Neural progenitor cell (in vitro differentiated cells): ENCODE measurements at regions not wholly inside any gene's neighbourhood (a gene's known extent, or its start where the extent isn't known, plus 50 kb on each side); places are given as distances from the start of the nearest gene placed in this dataset.

Experiments used
- DNase-seq: peaks from one replicate; pipeline ENCODE4 v3.0.0-alpha.2; 2016; ENCODE audit warnings: low spot score
- H2AFZ ChIP-seq: fragments of 200-600 bp; sonication (generic); replicated peaks from 2 replicates; pipeline ENCODE4 v1.6.1; 2016; ENCODE audit warnings: antibody characterized with exemption
- H3F3A ChIP-seq: fragments of 200-600 bp; sonication (generic); 2 replicates; pipeline ENCODE4 v1.6.1; 2016; ENCODE audit warnings: antibody characterized with exemption, low read depth
- H3K27ac ChIP-seq: fragments of 200-600 bp; sonication (generic); 2 replicates; pipeline ENCODE4 v1.5.1; 2016; ENCODE audit warnings: mild to moderate bottlenecking
- H3K27me3 ChIP-seq: fragments of 200-600 bp; sonication (generic); 2 replicates; pipeline ENCODE4 v1.6.1; 2016; ENCODE audit warnings: mild to moderate bottlenecking, moderate library complexity
- H3K36me3 ChIP-seq: fragments of 200-600 bp; sonication (generic); 2 replicates; pipeline ENCODE4 v1.5.1; 2016
- H3K4me1 ChIP-seq: fragments of 200-600 bp; sonication (generic); 2 replicates; pipeline ENCODE4 v1.6.1; 2016; ENCODE audit warnings: mixed run types
- H3K4me2 ChIP-seq: fragments of 200-600 bp; sonication (generic); 2 replicates; pipeline ENCODE4 v1.6.1; 2016
- H3K4me3 ChIP-seq: fragments of 200-600 bp; sonication (generic); 2 replicates; pipeline ENCODE4 v1.5.1; 2016
- H3K79me2 ChIP-seq: fragments of 200-600 bp; sonication (generic); 2 replicates; pipeline ENCODE4 v1.6.1; 2016; ENCODE audit warnings: low read depth
- H3K9ac ChIP-seq: fragments of 200-600 bp; sonication (generic); 2 replicates; pipeline ENCODE4 v1.6.1; 2016
- H3K9me3 ChIP-seq: fragments of 200-600 bp; sonication (generic); 2 replicates; pipeline ENCODE4 v1.5.1; 2016; ENCODE audit warnings: low read depth
- H4K20me1 ChIP-seq: fragments of 200-600 bp; sonication (generic); 2 replicates; pipeline ENCODE4 v1.6.1; 2016; ENCODE audit warnings: low read depth
- H3K27ac Mint-ChIP-seq: 3 replicates; pipeline ENCODE4 v1.8.0; 2021; ENCODE audit warnings: mixed read lengths
- H3K27me3 Mint-ChIP-seq: 2 replicates; pipeline ENCODE4 v1.8.0; 2022; ENCODE audit warnings: low read depth, mild to moderate bottlenecking, inconsistent platforms, moderate library complexity, mixed read lengths; ENCODE audit not compliant: insufficient read depth
- H3K36me3 Mint-ChIP-seq: 3 replicates; pipeline ENCODE4 v1.8.0; 2021; ENCODE audit warnings: mixed read lengths
- H3K4me1 Mint-ChIP-seq: 3 replicates; pipeline ENCODE4 v1.8.0; 2021; ENCODE audit warnings: mixed read lengths
- H3K4me3 Mint-ChIP-seq: 3 replicates; pipeline ENCODE4 v1.8.0; 2021; ENCODE audit warnings: mild to moderate bottlenecking, moderate library complexity, mixed read lengths
- H3K9me3 Mint-ChIP-seq: 3 replicates; pipeline ENCODE4 v1.8.0; 2020; ENCODE audit warnings: mixed read lengths
- EZH2 ChIP-seq: fragments of 200-600 bp; sonication (generic); IDR thresholded peaks from 2 replicates; pipeline ENCODE4 v1.6.1; 2017; ENCODE audit warnings: antibody characterized with exemption, mild to moderate bottlenecking, moderate library complexity
- EZH2phosphoT487 ChIP-seq: fragments of 200-600 bp; sonication (generic); IDR thresholded peaks from 2 replicates; pipeline ENCODE4 v1.6.1; 2017; ENCODE audit warnings: antibody characterized with exemption
- TF ChIP-seq, protein P1 (sequence below): fragments of 200-600 bp; sonication (generic); IDR thresholded peaks from 2 replicates; pipeline ENCODE4 v1.5.1; 2017; ENCODE audit warnings: antibody characterized with exemption, mild to moderate bottlenecking

DNA sequence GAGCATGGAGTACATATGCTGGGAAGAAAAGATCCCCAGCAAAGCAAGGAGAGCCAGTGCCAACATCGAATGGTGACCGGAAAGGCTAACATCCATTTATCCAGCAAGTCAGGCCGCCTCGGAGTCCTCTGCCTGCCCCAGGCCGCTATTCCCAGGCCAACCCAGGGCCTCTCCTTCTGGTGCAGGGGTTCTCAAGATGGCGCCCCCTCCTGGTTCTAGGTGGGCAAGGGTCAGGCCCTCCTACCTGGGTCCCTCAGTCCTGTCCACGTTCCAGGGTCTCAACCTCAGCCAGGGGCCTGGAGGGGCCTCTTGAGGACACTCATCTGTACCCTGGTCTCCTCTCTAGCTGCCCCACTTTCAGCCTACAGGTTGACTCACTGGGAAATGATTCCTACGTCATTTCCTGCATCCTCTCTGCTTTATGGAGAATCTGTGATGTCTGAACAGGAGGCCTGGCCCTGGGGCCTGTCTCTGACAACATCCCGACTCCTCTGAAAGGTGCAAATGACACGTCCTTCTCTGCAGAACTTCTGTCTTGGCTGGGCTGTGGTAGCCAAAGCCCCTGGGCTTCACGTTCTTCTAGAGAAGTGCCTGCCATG, 145.3 kb downstream of the PSMG1 start:
- Histone ChIP-seq H3K4me2 (no peak overlapping the region), H3K9ac (no peak overlapping the region), H3K4me3 (no peak overlapping the region), H4K20me1 (no peaks in the 10 kb centered on the region), H3K4me1 (no peaks in the 10 kb centered on the region), H3K9me3 (no peaks in the 10 kb centered on the region), H3K36me3 (no peaks in the 10 kb centered on the region), H3K79me2 (no peaks in the 10 kb centered on the region), H3F3A (no peaks in the 10 kb centered on the region), H3K27ac (no peak overlapping the region), H3K27me3 (no peaks in the 10 kb centered on the region), H2AFZ (peak overlapping the region; percentile 60)
- Mint-ChIP-seq H3K27ac (no peak overlapping the region), H3K36me3 (no peaks in the 10 kb centered on the region), H3K4me3 (no peak overlapping the region), H3K27me3 (no peaks in the 10 kb centered on the region), H3K4me1 (peaks cover 24% of the 10 kb centered on the region), H3K9me3 (peaks cover 8% of the 10 kb centered on the region)
- TF ChIP-seq, protein P1, sequence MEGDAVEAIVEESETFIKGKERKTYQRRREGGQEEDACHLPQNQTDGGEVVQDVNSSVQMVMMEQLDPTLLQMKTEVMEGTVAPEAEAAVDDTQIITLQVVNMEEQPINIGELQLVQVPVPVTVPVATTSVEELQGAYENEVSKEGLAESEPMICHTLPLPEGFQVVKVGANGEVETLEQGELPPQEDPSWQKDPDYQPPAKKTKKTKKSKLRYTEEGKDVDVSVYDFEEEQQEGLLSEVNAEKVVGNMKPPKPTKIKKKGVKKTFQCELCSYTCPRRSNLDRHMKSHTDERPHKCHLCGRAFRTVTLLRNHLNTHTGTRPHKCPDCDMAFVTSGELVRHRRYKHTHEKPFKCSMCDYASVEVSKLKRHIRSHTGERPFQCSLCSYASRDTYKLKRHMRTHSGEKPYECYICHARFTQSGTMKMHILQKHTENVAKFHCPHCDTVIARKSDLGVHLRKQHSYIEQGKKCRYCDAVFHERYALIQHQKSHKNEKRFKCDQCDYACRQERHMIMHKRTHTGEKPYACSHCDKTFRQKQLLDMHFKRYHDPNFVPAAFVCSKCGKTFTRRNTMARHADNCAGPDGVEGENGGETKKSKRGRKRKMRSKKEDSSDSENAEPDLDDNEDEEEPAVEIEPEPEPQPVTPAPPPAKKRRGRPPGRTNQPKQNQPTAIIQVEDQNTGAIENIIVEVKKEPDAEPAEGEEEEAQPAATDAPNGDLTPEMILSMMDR: peak; percentile 42
- TF ChIP-seq EZH2phosphoT487: no peak
- DNase-seq: peak; percentile 16

DNA sequence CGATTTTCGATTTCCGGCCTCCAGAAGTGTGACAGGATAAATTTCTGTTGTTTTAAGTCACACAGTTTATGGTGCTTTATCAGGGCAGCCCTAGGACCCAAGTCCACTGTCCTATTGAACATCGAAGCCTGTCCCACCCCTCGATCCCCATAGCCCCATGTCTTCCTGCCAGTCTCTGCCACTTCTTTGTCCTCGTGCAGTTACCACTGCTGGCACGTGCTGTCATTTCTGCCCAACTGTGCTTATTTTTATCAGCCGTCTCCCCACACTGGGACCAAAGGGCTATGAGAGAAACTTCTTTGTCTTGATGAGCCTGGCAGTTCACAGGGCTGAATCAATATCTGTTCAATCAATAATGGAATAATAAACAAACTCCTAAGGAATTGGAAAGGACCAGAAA, 146.7 kb downstream of the PSMG1 start:
- H3K27ac Mint-ChIP-seq: peak overlapping the region; percentile 58
- Histone ChIP-seq H3K27ac (no peak overlapping the region), H3K36me3 (no peaks in the 10 kb centered on the region), H3K9me3 (no peaks in the 10 kb centered on the region), H3K4me3 (no peak overlapping the region), H3K4me1 (no peaks in the 10 kb centered on the region), H3K79me2 (no peaks in the 10 kb centered on the region), H4K20me1 (no peaks in the 10 kb centered on the region), H3K4me2 (no peak overlapping the region), H2AFZ (no peak overlapping the region), H3K9ac (no peak overlapping the region), H3F3A (no peaks in the 10 kb centered on the region), H3K27me3 (no peaks in the 10 kb centered on the region)
- TF ChIP-seq EZH2phosphoT487: no peak
- no peak for TF ChIP-seq EZH2
- TF ChIP-seq, protein P1: no peak
- H3K4me1 Mint-ChIP-seq: peaks cover 26% of the 10 kb centered on the region
- H3K27me3 Mint-ChIP-seq: peaks cover 2% of the 10 kb centered on the region
- H3K4me3 Mint-ChIP-seq: no peak overlapping the region
- no peak for DNase-seq
- H3K9me3 Mint-ChIP-seq: peaks cover 3% of the 10 kb centered on the region
- no peaks in the 10 kb centered on the region for H3K36me3 Mint-ChIP-seq

DNA sequence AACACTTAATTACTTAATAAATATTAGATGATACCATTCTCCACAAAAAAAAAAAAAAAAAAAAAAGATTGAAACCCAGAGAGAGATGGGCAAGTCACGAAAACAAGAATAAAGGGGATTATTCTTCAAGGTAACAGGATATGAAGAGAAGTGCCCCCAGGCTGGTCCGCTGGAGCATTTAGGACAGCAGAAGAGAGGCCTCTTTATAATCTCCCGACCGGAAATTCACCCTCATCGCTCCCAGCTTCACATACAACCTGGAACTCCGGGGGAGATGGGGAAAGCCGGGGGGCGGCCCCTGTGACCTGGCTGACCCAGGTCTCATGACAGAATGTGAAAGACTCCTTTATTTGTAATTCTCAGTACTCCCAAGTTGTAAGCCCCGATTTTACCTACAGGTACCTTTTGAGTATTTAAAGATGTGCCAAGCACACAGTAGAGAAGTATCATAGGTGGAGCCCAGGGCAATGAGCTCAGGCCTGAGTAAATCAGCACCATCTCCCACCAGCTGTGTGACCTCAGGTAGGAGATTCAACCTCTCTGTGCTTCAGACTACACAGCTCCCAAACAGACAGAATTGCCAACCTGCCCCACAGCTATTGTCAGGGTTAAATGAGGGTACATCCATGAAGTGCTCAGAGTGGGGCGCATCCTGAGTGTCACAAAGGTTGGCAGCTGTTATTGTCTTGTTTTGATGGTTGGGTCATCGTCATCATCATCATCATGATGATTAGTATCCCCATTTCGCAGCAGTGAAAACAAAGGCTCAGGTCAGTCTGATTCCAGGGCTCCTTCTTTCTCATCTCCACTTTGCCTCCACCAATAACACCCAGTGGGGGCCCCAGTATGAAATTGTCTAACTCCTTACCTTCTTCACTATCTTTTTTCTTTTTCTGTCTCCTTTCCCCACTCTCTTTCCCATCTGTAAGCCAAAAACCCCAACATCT, 148.4 kb downstream of the PSMG1 start:
- H3K4me3 ChIP-seq: no peak overlapping the region
- Mint-ChIP-seq H3K27me3 (peaks cover 2% of the 10 kb centered on the region), H3K27ac (no peak overlapping the region), H3K4me1 (peaks cover 35% of the 10 kb centered on the region), H3K36me3 (no peaks in the 10 kb centered on the region), H3K9me3 (peaks cover 3% of the 10 kb centered on the region), H3K4me3 (peak overlapping the region; percentile 46)
- no peaks in the 10 kb centered on the region for H3K27me3 ChIP-seq
- no peaks in the 10 kb centered on the region for H3K36me3 ChIP-seq
- no peaks in the 10 kb centered on the region for H3K4me1 ChIP-seq
- H3K4me2 ChIP-seq: no peak overlapping the region
- no peak for DNase-seq
- no peak overlapping the region for H3K27ac ChIP-seq
- no peaks in the 10 kb centered on the region for H4K20me1 ChIP-seq
- H3F3A ChIP-seq: no peaks in the 10 kb centered on the region
- H2AFZ ChIP-seq: no peak overlapping the region
- H3K79me2 ChIP-seq: no peaks in the 10 kb centered on the region
- no peak overlapping the region for H3K9ac ChIP-seq
- TF ChIP-seq, protein P1: no peak
- TF ChIP-seq EZH2phosphoT487 (no peak), EZH2 (no peak)
- no peaks in the 10 kb centered on the region for H3K9me3 ChIP-seq
